ENCODE measurements at regions not wholly inside any gene's neighbourhood (a gene's known extent, or its start where the extent isn't known, plus 50 kb on each side); places are given as distances from the start of the nearest gene placed in this dataset.
"Not testable (repeated sequence)": the region's sequence is repeated elsewhere in the genome, so short reads cannot be mapped to it uniquely, and the experiment has no call there.

GRCh38 chr12:7591531-7591930 lies 74.2 kb downstream of the APOBEC1 start:
- H3K9me3 ChIP-seq (ENCODE audit: control insufficient read depth, insufficient read depth, low read depth, low read length) = no peaks in the 10 kb centered on the region
- TF ChIP-seq MEIS1 (CRISPR knock-in tag; IDR thresholded peaks at IDR 0.05; ENCODE audit: borderline replicate concordance) (no peak), ZNF416 (tag by site-specific recombination; IDR thresholded peaks at IDR 0.05) (no peak)
- H3K27ac ChIP-seq (ENCODE audit: extremely low read depth, low read depth, low read length) = no peak overlapping the region
- no peak overlapping the region for H3K4me3 ChIP-seq (ENCODE audit: low read depth, low read length)
- no peaks in the 10 kb centered on the region for H3K36me3 ChIP-seq (ENCODE audit: control insufficient read depth in 2 of 2, insufficient read depth in 1 of 2, low read length in 2 of 2)
- ChIA-PET CTCF (interaction anchor here (0.6 to 1.2 kb wide), 3 partner anchors 42 to 384 kb away, joined by 3 read pairs; no protein-coding TSS in a partner anchor), POLR2A (no interaction called here)
- no peaks in the 10 kb centered on the region for H3K4me1 ChIP-seq (ENCODE audit: control insufficient read depth, insufficient read depth, low read length)

DNA sequence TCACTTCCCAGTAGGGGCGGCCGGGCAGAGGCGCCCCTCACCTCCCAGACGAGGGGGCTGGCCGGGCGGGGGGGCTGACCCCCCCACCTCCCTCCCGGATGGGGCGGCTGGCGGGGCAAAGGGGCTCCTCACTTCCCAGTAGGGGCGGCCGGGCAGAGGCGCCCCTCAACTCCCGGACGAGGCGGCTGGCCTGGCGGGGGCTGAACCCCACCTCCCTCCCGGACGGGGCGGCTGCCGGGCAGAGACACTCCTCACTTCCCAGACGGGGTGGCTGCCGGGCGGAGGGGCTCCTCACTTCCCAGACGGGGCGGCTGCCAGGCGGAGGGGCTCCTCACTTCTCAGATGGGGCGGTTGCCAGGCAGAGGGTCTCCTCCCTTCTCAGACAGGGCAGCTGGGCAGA lies 75.6 kb downstream of the APOBEC1 start:
- H3K36me3 ChIP-seq (ENCODE audit: control insufficient read depth in 2 of 2, insufficient read depth in 1 of 2, low read length in 2 of 2); H3K4me1 ChIP-seq (ENCODE audit: control insufficient read depth, insufficient read depth, low read length); H3K4me3 ChIP-seq (ENCODE audit: low read depth, low read length); CTCF ChIA-PET; H3K27ac ChIP-seq (ENCODE audit: extremely low read depth, low read depth, low read length); POLR2A ChIA-PET; H3K9me3 ChIP-seq (ENCODE audit: control insufficient read depth, insufficient read depth, low read depth, low read length): not testable (repeated sequence)

GRCh38 chr12:7588742-7589329 lies 76.9 kb downstream of the APOBEC1 start:
- H3K36me3 ChIP-seq (ENCODE audit: control insufficient read depth in 2 of 2, insufficient read depth in 1 of 2, low read length in 2 of 2); POLR2A ChIA-PET; H3K9me3 ChIP-seq (ENCODE audit: control insufficient read depth, insufficient read depth, low read depth, low read length); H3K4me1 ChIP-seq (ENCODE audit: control insufficient read depth, insufficient read depth, low read length); H3K4me3 ChIP-seq (ENCODE audit: low read depth, low read length); H3K27ac ChIP-seq (ENCODE audit: extremely low read depth, low read depth, low read length): not testable (repeated sequence)
- 0 out of 2 replicates have a peak, but pooled peaks have one; percentile 38 for TF ChIP-seq ZNF660 (tag by site-specific recombination; IDR thresholded peaks at IDR 0.05)
- peak; percentile 62 for TF ChIP-seq ZNF654 (tag by site-specific recombination; IDR thresholded peaks at IDR 0.05; ENCODE audit: low read depth)
- TF ChIP-seq, protein P1, sequence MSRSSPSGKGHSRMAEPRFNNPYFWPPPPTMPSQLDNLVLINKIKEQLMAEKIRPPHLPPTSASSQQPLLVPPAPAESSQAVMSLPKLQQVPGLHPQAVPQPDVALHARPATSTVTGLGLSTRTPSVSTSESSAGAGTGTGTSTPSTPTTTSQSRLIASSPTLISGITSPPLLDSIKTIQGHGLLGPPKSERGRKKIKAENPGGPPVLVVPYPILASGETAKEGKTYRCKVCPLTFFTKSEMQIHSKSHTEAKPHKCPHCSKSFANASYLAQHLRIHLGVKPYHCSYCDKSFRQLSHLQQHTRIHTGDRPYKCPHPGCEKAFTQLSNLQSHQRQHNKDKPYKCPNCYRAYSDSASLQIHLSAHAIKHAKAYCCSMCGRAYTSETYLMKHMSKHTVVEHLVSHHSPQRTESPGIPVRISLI (tag by site-specific recombination; IDR thresholded peaks at IDR 0.05) = peak; percentile 64
- CTCF ChIA-PET = interaction anchor here (0.6 to 1.1 kb wide), 2 partner anchors 47 to 58 kb away, joined by 3 to 5 read pairs; no protein-coding TSS in a partner anchor

DNA sequence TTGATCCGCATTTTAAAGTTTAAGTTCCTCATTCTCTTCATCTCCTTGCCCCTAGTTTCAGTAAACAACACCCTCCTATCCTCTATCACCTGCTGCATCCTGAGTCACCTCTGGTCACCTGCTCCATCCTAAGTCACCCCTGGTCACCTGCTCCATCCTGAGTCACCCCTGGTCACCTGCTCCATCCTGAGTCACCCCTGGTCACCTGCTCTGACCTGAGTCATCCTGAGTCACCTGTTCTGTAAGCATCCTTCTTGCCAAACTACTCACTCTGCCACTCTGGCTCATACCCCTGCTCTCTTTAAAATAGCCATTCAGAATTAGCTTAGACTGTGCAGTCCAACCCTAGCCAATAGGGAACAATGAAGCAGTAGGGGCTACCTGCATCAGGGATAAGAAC lies 80.6 kb upstream of the CD163 start:
- H3K4me3 ChIP-seq (ENCODE audit: low read depth, low read length); POLR2A ChIA-PET; H3K36me3 ChIP-seq (ENCODE audit: control insufficient read depth in 2 of 2, insufficient read depth in 1 of 2, low read length in 2 of 2); H3K9me3 ChIP-seq (ENCODE audit: control insufficient read depth, insufficient read depth, low read depth, low read length); H3K27ac ChIP-seq (ENCODE audit: extremely low read depth, low read depth, low read length); H3K4me1 ChIP-seq (ENCODE audit: control insufficient read depth, insufficient read depth, low read length); CTCF ChIA-PET: not testable (repeated sequence)
- TF ChIP-seq ZNF366 (tag by site-specific recombination; conservative IDR thresholded peaks at IDR 0.05) (peak; percentile 87), KLF8 (tag by site-specific recombination; IDR thresholded peaks at IDR 0.05) (peak; percentile 70), SCRT2 (tag by site-specific recombination; IDR thresholded peaks at IDR 0.05) (peak; percentile 93), ZNF639 (tag by site-specific recombination; IDR thresholded peaks at IDR 0.05) (peak; percentile 38; the same call in 1 of the 2 replicates), SP3 (tag by site-specific recombination; IDR thresholded peaks at IDR 0.05) (peak; percentile 59), INSM2 (tag by site-specific recombination; IDR thresholded peaks at IDR 0.05) (peak; percentile 33; the same call in 1 of the 2 replicates)
- TF ChIP-seq, protein P2, sequence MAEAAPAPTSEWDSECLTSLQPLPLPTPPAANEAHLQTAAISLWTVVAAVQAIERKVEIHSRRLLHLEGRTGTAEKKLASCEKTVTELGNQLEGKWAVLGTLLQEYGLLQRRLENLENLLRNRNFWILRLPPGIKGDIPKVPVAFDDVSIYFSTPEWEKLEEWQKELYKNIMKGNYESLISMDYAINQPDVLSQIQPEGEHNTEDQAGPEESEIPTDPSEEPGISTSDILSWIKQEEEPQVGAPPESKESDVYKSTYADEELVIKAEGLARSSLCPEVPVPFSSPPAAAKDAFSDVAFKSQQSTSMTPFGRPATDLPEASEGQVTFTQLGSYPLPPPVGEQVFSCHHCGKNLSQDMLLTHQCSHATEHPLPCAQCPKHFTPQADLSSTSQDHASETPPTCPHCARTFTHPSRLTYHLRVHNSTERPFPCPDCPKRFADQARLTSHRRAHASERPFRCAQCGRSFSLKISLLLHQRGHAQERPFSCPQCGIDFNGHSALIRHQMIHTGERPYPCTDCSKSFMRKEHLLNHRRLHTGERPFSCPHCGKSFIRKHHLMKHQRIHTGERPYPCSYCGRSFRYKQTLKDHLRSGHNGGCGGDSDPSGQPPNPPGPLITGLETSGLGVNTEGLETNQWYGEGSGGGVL (tag by site-specific recombination; IDR thresholded peaks at IDR 0.05) = 0 out of 2 replicates have a peak, but pooled peaks have one; percentile 12
- TF ChIP-seq, protein P3, sequence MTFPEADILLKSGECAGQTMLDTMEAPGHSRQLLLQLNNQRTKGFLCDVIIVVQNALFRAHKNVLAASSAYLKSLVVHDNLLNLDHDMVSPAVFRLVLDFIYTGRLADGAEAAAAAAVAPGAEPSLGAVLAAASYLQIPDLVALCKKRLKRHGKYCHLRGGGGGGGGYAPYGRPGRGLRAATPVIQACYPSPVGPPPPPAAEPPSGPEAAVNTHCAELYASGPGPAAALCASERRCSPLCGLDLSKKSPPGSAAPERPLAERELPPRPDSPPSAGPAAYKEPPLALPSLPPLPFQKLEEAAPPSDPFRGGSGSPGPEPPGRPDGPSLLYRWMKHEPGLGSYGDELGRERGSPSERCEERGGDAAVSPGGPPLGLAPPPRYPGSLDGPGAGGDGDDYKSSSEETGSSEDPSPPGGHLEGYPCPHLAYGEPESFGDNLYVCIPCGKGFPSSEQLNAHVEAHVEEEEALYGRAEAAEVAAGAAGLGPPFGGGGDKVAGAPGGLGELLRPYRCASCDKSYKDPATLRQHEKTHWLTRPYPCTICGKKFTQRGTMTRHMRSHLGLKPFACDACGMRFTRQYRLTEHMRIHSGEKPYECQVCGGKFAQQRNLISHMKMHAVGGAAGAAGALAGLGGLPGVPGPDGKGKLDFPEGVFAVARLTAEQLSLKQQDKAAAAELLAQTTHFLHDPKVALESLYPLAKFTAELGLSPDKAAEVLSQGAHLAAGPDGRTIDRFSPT (tag by site-specific recombination; IDR thresholded peaks at IDR 0.05) = peak; percentile 30; the same call in 1 of the 2 replicates
